NCI-H146 treated with DMSO at 0.1 percent for 48 hours (cell line): ENCODE measurements at regions not wholly inside any gene's neighbourhood (a gene's known extent, or its start where the extent isn't known, plus 50 kb on each side); places are given as distances from the start of the nearest gene placed in this dataset.
"Not testable (repeated sequence)": the region's sequence is repeated elsewhere in the genome, so short reads cannot be mapped to it uniquely, and the experiment has no call there.

Source experiments
- DNase-seq: peaks from one replicate; lab custom pipeline; 2025; ENCODE audit not compliant: unreplicated experiment; lab: John Stamatoyannopoulos, UW

GRCh38 chr3:88775026-88775690 is 332.3 kb upstream of the EPHA3 start:
- DNase-seq = no peak

DNA sequence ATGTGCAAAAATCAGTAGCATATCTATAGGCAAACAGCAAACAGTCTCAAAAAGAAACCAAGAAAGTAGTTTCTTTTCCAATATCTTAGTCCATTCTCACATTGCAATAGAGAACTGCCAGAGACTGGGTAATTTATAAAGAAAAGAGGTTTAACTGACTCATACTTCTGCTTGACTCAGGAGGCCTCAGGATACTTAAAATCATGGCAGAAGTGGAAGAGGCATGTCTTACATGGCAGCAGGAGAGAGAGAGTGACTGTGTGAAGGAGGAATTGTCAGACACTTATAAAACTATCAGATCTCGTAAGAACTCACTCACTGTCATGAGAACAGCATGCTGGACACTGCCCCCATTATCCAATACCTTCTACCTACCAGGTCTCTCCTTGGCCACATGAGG is 327.9 kb upstream of the EPHA3 start:
- DNase-seq = no peak

GRCh38 chr3:88784925-88785324 is 322.5 kb upstream of the EPHA3 start:
- DNase-seq = no peak

DNA sequence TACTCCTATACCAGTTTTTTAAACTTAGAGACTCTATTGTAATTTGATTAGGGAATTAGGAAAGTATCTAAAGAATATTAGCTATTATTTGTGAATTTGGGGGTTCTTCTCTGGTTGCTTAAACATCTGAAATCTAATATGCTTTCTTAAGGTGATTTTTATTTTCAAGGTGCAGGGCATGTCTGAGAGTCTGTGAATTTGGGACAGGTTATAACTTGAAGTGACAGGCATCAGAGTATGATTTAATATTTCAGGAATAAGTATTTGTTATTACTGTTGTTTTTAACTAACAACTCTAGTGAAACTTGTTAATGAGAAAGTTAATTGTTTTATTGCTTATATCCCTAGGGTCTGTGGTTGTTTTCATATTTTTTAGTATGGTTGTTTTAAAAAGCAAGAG is 321.6 kb upstream of the EPHA3 start:
- DNase-seq = no peak

- DNase-seq = no peak
Observed at GRCh38 chr3:88795503-88795902, 311.9 kb upstream of the EPHA3 start.

- DNase-seq = no peak
Observed at GRCh38 chr3:88807491-88808105, 299.8 kb upstream of the EPHA3 start.

- no peak for DNase-seq
Observed at GRCh38 chr3:88809993-88810392, 297.4 kb upstream of the EPHA3 start.

GRCh38 chr3:88810455-88810854 is 297.0 kb upstream of the EPHA3 start:
- DNase-seq = no peak

GRCh38 chr3:88811096-88811495 is 296.3 kb upstream of the EPHA3 start:
- no peak for DNase-seq

GRCh38 chr3:88812576-88812975 is 294.8 kb upstream of the EPHA3 start:
- no peak for DNase-seq

GRCh38 chr3:88816445-88816844 is 291.0 kb upstream of the EPHA3 start:
- DNase-seq = no peak

- DNase-seq = no peak
Observed at GRCh38 chr3:88824666-88825564, 282.5 kb upstream of the EPHA3 start.

- DNase-seq = no peak
Observed at GRCh38 chr3:88828466-88828865, 279.0 kb upstream of the EPHA3 start.

- no peak for DNase-seq
Observed at GRCh38 chr3:88852606-88853005, 254.8 kb upstream of the EPHA3 start.

DNA sequence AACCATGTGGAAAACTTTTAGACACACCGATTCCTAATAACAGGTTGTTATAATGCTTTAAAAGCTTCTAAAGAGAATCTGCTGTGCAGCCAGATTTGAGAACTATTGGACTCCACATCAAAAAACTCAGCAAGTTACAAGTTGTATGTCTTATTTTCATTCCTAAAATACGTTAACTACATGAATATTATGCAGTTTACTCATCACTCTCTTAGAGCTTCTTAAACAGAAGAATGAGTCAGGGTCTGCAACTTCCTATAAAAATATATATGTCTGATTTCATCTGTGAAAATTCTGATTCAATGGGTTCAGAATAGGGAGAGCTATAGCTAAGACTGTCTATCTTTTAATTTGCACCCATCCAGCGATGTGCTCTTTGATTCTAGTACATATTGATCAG is 244.2 kb upstream of the EPHA3 start:
- no peak for DNase-seq

DNA sequence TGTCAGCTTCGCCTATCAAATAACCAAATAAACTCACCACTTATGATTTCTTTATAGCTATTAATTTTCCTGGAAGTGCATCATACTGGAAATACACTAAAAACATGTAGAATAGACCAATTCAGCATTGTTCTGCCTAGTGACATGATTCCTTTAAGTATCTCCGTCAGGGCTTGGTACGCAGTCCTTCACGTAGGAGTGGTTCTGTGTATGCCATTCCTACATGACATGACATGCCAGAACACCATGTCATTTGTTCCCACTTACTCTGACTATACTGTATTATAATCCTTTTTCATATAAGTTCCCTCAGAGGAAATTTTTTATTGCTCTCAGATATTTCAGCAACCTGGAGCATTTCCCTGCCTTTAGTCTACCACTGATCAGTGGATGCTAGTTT is 230.7 kb upstream of the EPHA3 start:
- no peak for DNase-seq

DNA sequence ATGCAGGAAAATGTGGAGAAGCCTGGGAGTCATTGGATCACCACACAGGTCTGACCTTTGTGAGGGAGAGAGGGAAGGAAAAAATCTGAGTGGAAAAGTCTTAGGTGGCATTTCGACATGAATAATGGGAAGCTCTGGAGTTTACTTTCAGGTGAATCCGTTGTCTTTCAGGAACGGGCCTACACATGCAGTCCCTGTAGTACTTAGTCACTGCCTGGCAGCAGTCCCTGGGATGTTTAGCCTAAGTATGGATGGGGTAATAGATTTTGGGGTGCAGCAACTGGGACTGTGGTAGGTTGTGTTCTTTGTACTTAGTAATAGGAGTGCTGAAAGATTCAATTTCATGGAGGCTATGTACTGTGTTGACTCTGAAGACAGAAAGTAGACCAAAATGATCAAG is 227.5 kb upstream of the EPHA3 start:
- DNase-seq = no peak

GRCh38 chr3:88882121-88882520 is 225.3 kb upstream of the EPHA3 start:
- no peak for DNase-seq

DNA sequence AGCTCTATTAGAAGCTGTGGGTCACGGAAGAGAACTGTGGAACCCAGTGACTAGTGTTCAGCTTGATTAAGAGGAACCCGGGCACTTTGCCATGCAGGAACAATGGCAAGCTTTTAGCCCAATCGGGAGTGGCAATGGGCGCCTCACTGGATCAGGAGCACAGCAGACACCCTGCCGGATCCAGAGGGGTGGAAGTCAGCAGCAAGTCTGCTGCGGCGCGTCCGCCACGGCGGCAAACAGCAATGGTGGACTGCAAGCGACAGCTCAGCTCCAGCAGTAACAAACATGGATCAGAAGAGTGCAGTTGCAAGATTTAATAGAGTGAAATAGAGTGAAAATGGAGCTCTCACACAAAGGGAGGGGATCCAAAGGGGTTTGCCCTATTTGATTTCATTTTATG is 220.8 kb upstream of the EPHA3 start:
- not testable (repeated sequence) for DNase-seq

DNA sequence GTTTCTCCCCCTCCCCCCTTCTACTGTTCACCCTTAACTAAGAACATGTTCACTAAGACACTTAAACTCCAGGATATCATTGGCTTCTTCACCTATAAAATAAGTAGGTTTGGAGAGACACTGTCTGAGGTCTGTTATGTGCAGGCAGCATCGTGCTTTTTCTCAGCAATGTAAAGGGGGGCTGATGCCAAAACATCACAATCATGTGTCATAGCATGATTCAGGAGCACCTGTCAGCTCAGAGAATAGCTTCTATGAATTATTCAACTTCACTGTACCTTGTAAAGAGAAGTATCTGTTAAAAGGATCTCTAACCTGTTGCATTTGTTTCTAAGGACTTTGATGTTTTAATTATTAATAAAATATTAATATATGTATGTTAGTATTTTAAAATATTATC is 211.4 kb upstream of the EPHA3 start:
- no peak for DNase-seq

DNA sequence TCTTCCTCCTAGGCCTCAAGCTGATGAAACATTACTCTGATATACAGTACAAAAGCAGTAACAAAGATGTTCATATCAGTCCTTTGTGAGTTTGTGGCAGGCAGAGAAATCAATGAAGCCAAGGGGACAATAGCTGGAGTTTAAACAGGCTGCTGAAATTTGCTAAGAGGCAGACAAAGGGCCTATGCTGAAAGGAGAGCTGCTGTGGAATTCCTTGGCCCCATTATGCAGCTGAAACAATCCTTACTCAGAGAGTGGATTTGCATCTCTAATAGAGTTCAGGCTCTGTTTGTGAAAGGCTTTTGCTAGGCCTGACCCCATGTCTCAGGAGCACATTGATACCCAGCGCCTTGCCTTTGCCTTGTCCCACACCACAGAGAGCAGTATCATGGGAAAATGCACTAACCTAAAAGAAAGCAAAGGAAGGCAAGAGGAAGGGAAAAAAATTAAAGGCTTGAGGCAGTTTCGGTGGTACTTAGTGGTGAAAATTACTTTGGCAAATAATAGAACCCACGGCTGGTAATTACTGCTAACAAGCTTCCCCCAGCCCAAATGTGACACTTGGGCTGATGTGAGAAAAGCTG is 195.0 kb upstream of the EPHA3 start:
- no peak for DNase-seq

- DNase-seq = no peak
Observed at GRCh38 chr3:88918841-88919240, 188.6 kb upstream of the EPHA3 start.
